Spleen (tissue), 7 donors: ENCODE measurements at regions not wholly inside any gene's neighbourhood (a gene's known extent, or its start where the extent isn't known, plus 50 kb on each side); places are given as distances from the start of the nearest gene placed in this dataset.
A peak's percentile ranks its signal among the peaks of the same experiment; 100 is the strongest.

Experiments
- CTCF ChIP-seq, 11 experiments: fragments of 200-600 bp in 7 of 11; fragments of 450-650 bp in 4 of 11; sonication (generic) in 4 of 11; IDR thresholded peaks in 8 of 11; conservative IDR thresholded peaks in 3 of 11; 1 replicate in 7 of 11; 2 replicates in 4 of 11; pipeline versions ENCODE4 v1.4.0 to v1.8.0; 2016 to 2021; ENCODE audit warnings: antibody characterized with exemption in 11 of 11, inconsistent platforms in 4 of 11, mild to moderate bottlenecking in 1 of 11
- POLR2A ChIP-seq, 3 donors: fragments of 450-650 bp; IDR thresholded peaks; one replicate each; pipeline ENCODE4 v1.5.1; 2017; ENCODE audit warnings: antibody characterized with exemption in 3 of 3, mild to moderate bottlenecking in 1 of 3
- POLR2AphosphoS5 ChIP-seq, 3 donors: sonication (generic); formaldehyde crosslinking; IDR thresholded peaks; one replicate each; pipeline ENCODE4 v1.5.1; 2017; ENCODE audit warnings: antibody characterized with exemption in 3 of 3
- donor health status: DM: no; HTN: no; CAD: no; lungs with moderate emphysema.
- donor health status: DM: no; HTN: no; CAD: no.
- donor health status: DM: no; HTN: no; CAD: no.

- TF ChIP-seq CTCF (IDR thresholded peaks at IDR 0.05 in 8 of 11, conservative IDR thresholded peaks at IDR 0.05 in 3 of 11) (no peak), POLR2A (IDR thresholded peaks at IDR 0.05) (no peak), POLR2AphosphoS5 (IDR thresholded peaks at IDR 0.05) (peak in 1 of 3 donors; percentile 61)
Observed at GRCh38 chr15:91572110-91572509, 281.4 kb upstream of the SLCO3A1 start.
